HFF-Myc (cell line): ENCODE measurements at regions not wholly inside any gene's neighbourhood (a gene's known extent, or its start where the extent isn't known, plus 50 kb on each side); places are given as distances from the start of the nearest gene placed in this dataset.

Experiments
- DNase-seq: peaks from one replicate; pipeline ENCODE4 v3.0.0-alpha.2; 2011; ENCODE audit warnings: low read depth; ENCODE audit errors: extremely low read depth
- H3K4me3 ChIP-seq: replicated peaks from 2 replicates; pipeline ENCODE4 v1.5.1; 2011; ENCODE audit warnings: low read depth, mild to moderate bottlenecking, control low read depth, low read length
- TF ChIP-seq, protein P1 (sequence below): IDR thresholded peaks from 2 replicates; pipeline ENCODE4 v1.5.1; 2012; ENCODE audit warnings: mild to moderate bottlenecking, low read depth, low read length, control low read depth; ENCODE audit errors: missing control alignments

GRCh38 chr11:97498891-97499290, 1109.1 kb downstream of the JRKL start:
- no peak for DNase-seq
- TF ChIP-seq, protein P1, sequence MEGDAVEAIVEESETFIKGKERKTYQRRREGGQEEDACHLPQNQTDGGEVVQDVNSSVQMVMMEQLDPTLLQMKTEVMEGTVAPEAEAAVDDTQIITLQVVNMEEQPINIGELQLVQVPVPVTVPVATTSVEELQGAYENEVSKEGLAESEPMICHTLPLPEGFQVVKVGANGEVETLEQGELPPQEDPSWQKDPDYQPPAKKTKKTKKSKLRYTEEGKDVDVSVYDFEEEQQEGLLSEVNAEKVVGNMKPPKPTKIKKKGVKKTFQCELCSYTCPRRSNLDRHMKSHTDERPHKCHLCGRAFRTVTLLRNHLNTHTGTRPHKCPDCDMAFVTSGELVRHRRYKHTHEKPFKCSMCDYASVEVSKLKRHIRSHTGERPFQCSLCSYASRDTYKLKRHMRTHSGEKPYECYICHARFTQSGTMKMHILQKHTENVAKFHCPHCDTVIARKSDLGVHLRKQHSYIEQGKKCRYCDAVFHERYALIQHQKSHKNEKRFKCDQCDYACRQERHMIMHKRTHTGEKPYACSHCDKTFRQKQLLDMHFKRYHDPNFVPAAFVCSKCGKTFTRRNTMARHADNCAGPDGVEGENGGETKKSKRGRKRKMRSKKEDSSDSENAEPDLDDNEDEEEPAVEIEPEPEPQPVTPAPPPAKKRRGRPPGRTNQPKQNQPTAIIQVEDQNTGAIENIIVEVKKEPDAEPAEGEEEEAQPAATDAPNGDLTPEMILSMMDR = no peak
- no peak overlapping the region for H3K4me3 ChIP-seq

DNA sequence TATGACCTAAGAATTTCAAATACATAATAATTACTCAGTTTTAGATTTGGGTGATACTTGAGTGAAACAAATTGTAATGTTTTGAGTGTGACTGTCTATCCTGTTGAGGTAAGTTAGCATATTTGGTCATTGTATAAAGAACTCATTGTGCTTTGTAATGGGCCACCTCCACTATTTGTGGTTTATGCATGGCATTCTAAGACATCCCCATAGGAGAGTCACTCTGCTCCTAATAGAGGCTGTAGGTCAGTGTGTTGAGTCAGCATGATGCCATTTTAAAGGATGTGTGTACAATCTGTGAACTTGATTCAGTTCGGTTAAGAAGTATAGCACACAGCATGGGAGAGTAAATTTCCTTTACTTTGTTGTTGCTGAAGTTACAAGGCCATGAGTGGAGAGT, 1112.4 kb downstream of the JRKL start:
- H3K4me3 ChIP-seq = no peak overlapping the region
- TF ChIP-seq, protein P1 = no peak
- DNase-seq = no peak

DNA sequence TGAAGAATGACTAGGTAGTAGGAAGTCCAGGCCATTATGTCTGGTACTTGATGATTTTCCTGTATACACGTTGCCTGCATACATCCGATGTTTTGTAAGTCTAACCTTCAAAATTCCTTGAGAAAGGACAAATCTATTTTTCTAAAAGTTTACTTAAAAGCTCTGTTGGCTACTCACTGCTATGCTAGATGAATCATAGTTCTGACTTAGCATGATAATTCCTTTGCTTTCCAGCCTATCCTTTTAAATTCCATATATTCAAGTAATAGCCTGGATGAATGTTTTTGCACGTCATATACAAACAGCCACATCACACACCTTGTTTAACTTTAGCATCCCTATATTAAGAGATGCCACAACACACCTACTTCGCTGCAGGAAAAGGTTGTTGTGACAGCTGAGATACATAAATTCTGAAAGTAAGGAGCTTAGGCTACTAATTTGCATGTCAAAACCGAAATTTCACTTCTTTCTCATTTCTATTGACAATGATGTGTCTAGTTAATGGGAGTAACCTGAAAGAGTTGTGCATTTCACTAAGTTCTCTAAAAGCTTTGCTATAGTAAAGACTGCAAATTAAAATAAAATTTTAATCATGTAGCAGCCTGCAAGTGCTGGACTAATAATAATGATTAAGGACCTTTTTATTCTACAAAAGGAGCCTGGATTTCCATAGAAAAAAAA, 1116.4 kb downstream of the JRKL start:
- H3K4me3 ChIP-seq = no peak overlapping the region
- TF ChIP-seq, protein P1 = no peak
- no peak for DNase-seq

DNA sequence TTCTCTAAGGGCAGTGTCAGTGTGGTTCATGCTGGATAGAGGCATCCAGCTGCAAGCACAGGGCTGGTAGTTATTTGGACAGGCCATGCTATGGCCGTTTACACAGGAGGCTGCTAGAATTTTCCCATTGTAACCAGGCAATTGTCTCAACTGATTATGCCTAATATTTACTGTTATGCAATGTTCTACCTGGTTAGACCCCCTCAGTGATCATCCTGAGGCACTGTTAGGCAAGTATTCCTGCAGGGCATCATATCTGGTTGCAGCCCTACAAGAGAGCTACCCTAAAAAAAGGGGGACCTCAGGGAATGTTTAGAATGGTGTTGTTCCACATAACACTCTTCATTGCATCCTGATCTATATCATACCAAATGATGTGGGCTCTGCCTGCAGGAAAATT, 1124.6 kb downstream of the JRKL start:
- DNase-seq = no peak
- H3K4me3 ChIP-seq = no peak overlapping the region
- TF ChIP-seq, protein P1 = no peak

DNA sequence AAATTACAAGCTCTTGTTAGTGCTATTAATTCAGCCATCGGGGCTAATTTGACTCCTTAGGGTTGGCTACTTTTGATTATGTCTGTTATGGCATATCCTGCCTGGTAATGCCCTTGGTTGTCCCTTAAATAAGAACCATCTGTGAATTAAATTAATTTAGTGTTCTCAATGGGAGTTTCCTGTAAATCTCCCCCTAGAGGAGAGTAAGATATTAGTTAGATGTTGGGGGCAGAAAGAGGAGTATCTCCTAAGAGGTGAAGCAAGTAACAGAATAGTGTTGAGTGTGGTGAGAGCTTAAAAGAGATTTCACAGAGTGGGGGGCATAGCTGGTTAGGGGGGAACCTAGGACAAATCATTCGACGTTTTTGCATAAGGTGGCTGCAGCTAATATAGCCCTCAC, 1126.9 kb downstream of the JRKL start:
- no peak for DNase-seq
- TF ChIP-seq, protein P1 = no peak
- no peak overlapping the region for H3K4me3 ChIP-seq

DNA sequence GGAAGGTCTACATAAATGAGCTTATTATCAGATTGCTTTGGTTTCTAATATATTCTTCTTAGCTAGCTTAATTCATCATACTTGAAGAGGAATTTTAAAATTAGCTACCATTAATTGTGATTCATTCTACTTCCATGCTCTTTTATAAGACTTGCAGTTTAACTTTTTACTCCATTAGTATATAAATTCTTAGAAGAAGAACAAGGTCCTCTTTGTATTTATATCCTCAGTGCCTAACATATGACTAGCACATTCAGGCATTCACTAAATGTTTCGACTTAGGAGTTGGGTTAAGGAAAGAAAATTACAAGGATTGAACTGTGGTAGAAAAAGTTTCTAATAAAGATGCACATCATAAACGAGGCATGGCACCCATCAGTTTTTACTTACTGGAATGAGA, 1135.5 kb downstream of the JRKL start:
- TF ChIP-seq, protein P1 = no peak
- no peak for DNase-seq
- H3K4me3 ChIP-seq = no peak overlapping the region

DNA sequence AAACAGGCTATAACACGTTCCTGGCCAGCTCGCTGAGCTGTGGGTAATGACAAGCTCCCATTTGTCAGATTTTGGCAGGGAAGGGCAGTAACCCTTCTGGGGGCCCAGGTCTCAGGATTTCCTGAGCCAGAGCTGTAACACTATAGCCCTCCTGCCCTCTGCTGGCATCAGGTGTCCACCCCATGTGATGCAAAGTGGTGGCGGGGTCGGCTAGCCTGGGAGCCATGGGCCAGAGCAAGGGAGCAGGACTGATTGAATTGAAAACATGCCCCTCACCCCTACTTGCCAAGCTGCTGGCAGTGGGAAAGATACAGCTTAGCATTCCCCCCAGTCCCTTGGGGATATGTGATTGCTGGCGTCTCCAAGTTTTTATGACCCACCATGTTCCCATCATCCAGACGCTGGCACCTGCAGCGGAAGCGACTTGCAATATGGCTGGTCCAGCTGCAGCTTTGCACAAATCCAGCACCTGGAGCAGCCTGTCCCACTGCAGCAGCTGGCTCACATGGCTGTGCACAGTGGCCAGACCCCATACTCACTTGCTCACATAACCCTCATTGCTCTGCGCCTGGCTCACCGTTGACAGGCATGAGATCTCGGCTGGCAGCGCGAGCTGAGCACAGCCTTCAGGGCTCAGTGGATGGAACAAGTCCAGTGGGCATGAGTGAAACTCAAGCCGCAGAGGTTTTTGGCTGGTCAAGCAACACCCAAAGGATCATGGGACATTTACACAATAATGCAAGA, 1147.8 kb downstream of the JRKL start:
- TF ChIP-seq, protein P1 = no peak
- H3K4me3 ChIP-seq = no peak overlapping the region
- no peak for DNase-seq
